Stimulated activated CD4-positive, alpha-beta T cell treated with anti-CD3 and anti-CD28 coated beads, Interleukin-15, amount 100 ng/mL, for 1 hour (primary cell): ENCODE measurements at regions not wholly inside any gene's neighbourhood (a gene's known extent, or its start where the extent isn't known, plus 50 kb on each side); places are given as distances from the start of the nearest gene placed in this dataset.

ENCODE experiments used
- DNase-seq, 2 donors: peaks; one replicate each; pipeline ENCODE4 v3.0.0-alpha.2; 2020; ENCODE audit warnings: low read depth in 1 of 2, low spot score in 1 of 2

DNA sequence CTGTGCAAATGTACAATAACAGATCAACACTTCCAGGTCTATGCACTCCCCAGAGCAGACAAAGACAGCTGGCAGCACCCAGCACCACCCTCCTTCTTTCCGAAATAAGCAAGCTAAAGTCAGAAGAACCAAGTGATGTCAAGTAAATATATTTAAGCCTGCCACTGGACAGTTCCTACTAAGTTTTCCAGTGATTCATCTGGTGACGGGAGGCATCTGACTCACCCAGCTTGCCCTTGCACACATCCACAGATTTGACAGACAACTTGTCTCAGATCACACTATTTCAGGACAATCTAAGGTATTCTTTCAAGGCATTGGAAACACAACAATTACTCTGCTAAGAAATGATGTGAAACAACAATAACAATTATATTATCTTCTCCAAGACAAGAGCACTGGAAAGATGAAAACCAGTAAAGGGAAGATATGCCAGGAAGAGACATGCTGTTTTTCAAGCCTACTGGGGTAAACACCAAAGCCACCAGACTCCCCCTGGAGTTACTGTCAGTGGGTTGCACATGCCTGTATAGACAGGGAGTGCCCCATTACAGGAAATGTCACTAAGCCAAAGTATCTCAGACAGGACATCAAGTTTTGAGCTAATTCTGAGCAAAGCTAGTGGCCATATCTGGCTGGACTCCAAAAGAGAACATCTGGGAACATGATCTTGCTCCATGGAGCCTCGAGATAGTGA is 287.9 kb upstream of the KLHL29 start:
- no peak for DNase-seq

DNA sequence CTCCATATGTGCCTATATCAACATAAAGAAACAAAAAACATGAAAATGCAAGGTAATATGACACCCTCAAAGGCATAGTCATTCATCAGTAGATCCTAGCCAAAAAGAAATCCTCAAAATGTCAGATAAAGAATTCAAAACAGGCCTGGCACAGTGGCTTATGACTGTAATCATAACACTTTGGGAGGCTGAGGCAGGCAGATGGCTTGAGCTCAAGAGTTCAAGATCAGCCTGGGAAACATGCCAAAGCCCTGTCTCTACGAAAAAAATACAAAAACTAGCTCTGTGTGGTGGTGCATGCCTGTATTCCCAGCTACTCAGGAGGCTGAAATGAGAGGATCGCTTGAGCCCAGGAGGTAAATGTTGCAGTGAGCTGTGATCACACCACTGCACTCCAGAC is 284.6 kb upstream of the KLHL29 start:
- DNase-seq, result no peak

DNA sequence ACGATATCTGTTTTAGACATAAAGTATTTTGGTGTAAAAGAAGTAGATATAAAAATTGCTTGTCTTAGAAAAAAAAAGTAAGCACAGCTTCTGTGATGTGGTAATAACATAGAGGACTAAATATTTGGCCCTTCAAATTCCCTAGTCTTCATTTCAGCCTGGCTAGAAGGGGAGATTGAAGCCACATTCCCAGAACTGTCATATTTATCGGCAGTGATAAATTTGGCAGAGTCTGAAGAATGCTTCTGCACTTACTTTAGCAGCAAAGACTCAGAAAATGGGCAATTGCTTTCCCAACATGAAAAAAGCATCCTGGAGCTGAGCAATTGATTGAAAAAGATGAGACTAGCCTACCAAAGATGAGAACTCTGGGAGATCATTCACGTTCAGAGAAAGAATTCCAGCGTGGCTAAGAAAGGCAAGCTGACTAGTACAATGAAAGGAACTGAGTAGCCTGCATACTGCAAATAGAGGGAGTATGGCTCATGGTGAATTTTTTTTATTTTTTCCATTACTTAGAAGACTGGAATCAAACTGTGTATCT is 278.7 kb upstream of the KLHL29 start:
- DNase-seq, result no peak

DNA sequence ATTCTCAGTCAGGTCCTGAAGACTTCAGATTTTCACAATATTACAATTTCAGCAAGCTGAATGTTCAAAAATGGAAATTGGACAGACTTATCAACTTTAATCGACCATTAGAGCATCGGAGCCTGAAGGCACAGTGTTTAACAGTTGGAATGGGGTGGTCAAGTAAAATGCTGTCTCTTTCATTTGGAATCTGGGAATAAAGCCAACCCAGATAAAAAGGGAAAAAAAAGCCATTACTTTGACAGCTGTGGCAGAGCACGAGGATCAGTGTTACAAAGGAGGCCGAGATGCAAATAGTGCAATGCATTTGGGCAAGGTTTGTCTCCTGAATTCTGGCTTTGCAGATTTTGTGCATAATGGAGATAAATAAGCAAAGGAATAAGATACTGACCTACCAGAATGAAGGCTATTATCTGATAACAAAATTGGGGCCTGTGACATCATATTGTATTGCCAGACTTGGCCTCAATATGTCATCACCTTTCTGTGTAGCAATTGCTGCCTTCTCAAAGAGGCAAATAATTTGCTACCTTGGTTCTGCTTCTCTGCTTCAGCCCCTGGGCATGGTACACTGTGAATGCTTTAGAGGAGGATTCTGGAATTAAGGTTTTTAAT is 277.5 kb upstream of the KLHL29 start:
- DNase-seq, result no peak

DNA sequence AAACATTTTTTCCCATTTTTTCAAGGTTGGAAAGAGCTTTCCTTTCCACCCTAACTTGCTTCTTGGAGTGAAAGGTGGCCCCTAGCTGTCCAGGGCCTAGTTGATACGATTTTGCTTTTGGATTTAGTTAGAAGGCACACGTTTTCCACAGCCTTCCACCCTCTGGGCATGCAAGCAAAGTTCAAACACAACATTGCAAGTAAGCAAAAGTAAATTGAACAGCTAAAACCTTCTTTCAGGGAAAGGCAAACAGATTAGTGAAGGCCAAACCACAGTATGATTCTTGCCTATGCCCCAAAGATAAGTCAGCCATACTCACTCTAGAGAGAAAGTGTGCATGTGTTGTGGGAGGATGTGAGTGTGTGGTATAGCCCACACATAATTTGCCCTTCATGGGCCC is 273.7 kb upstream of the KLHL29 start:
- no peak for DNase-seq

DNA sequence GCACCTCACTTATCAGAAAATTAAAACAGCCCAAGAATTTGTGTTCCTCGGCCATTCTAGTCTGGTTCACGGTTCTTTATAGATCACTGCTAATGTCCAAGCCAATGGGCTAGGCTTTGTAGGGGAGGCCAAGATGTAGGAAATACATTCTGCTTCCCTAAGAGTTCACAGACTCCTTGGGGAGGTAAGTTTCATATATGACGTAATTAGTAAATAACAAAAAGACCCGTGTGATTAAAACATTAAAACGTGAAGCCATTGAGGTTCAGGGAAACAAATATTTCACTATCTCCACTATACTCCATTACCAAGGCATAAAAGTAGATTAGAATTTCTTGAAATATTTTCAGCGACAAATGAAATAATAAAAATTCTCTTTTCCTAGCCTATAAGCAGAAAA is 272.5 kb upstream of the KLHL29 start:
- no peak for DNase-seq

DNA sequence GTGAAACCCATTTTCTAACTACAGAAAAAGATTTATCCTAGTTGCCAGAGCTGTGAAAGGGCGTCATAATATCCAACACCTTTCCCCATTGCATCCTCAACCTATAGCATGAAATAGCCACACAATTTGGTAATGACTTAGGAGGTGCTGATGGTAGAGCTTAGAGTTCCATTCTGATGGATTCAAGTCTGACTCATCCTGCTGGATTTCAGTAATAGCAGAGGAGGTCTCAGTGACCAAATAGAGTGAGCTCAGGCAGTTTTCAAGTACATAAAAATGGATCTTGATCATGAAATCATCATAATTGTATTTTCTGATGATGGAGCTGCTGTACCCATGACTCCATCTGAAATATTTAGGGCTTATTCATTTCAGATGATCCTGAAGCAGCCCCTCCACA is 270.7 kb upstream of the KLHL29 start:
- DNase-seq, result no peak

DNA sequence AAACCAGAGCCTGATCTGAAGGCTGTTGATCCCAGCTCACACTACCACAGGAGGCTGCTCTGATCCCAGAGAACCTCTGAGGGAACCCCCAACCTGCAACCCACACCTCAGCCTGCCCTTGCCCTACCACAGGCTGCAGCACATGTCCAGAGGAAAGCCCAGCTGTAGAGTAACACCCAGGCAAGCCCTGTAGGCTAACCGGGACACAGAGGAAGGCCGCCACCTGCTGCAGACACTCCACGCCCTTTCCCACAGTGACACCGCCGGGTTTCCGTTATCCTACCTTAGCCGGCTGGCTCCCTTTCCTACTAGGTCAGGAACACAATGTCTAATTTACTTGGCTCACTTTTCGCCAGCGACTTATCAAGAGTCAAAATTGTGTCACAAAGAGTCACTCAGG is 266.7 kb upstream of the KLHL29 start:
- DNase-seq, result no peak

DNA sequence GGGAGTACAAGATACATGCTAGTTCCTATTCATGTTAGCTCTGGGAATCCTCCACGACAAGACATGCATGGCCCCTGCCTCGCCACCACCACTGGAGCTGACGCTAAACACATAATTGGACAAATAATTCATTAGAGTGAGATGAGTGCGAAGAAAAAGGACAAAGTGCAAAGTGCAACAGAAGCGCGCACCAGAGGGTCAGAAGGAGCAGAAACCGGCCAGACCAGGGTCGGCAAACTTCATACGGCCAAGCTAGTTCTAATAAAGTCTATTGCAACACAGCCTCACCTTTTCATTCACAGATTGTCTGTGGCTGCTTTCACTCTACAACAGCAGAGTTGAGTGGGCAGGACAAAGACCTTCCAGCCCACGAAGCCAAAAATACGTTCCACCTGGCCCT is 266.1 kb upstream of the KLHL29 start:
- no peak for DNase-seq

DNA sequence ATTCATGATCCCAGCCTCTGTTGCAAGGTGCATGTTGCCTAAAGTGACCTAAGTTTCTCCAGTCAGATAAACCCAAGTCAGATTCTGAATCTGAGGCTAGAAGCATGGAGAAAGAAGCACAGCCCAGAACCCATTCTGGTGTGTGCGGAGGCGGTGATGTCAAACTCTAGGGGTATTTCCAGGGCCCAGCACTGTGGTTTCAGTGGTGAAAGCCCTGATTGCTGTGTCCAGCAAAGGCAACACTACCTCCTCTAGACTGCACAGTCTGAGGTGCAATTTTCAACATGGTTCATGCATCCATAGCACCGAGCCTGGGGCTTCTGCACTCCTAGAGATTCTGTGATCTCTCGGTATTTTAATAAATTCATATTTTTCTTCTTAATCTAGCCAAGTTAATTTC is 264.8 kb upstream of the KLHL29 start:
- no peak for DNase-seq

DNA sequence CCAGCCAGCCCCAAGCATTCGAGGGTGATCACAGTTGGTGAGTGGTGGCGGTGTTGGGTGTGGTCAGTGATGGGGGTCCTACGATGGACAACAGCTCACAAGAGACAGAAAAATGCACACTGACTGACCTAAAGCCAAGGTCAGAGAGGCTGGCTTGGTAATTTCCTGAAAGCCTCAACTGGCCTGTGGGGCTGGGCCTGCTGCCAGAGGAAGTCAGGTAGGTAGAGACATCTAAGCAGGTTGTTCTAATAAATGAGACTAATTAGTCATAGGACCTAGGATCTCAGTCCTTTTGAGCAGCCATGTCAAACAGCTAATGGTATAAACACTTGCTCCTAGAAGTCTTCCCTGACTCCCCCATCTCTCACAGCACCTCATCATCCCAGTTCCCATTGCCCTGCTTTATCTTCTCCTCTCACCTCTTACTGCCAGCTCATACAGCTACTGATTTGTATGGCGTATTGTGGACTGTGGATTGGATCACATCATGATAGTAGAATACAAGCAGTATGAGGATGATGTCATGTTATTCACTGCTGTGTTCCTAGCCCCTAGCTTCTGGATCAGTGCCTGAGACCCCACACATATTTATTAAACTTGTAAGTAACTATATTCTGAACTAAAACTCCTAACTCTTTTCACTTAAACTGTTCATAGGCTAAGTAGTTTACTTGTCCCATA is 262.9 kb upstream of the KLHL29 start:
- no peak for DNase-seq

DNA sequence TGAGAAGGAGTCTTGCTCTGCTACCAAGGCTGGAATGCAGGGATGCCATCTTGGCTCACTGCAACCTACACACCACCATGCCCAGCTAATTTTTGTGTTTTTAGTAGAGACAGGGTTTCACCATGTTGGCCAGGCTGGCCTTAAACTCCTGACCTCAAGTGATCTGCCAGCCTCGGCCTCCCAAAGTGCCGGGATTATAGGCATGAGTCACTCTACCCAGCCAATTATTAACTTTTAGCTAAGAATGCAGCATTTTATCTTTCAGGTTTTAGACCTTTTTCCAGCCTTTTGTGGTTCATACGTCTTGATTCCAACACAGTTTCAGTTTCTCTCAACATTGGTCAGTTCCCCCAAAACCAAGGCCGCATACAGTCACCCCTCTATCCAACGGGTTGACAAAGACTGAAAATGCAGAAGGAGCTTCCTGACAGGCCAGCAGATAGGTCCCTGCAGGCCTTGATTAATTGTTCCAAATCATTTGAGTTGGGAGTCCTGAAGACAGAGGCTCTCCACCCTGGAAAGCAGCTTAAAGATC is 262.2 kb upstream of the KLHL29 start:
- DNase-seq, result no peak

DNA sequence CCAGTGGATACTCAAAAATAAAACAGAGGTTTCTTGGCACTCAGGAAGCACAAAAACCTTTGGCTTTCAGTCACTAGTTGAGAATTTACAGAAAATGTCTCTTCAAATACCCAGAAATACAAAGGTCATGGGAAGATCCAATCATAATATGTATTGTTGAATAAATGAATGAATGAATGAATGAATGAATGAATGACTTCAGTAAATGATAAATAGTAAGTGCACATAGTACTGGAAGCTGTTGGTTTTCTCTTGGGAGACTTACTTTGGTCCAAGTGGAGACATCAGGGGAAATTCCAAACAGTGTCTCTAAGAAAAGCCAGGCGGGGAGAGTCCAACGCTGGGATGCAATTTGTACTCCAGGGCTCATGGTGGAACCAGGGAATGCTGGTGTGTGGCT is 261.3 kb upstream of the KLHL29 start:
- DNase-seq, result no peak

DNA sequence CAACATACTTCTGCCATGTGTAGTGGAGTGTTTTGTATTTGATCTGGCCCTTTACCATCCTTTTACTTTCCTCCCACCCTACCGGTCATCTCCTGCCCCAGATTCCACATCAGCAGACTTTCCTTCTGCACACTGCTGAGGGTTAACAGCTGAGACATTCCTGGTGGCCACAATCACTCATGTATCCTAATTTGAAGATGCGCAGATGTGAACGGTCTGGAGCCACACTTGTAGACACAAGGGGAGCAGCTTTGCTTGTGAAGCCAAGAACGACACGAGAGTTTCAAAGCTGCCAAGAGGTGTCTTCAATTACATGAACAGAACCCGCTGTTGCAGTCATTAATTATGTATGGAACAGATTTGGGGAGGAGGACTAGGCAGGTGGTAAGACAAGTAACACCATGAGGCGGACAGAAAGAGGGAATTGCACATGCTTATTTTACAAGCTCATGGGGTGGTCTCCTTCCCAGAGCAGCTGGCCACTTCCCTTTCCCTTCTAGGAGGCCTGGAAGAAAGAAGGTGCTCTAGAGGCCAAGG is 260.7 kb upstream of the KLHL29 start:
- DNase-seq, result no peak

DNA sequence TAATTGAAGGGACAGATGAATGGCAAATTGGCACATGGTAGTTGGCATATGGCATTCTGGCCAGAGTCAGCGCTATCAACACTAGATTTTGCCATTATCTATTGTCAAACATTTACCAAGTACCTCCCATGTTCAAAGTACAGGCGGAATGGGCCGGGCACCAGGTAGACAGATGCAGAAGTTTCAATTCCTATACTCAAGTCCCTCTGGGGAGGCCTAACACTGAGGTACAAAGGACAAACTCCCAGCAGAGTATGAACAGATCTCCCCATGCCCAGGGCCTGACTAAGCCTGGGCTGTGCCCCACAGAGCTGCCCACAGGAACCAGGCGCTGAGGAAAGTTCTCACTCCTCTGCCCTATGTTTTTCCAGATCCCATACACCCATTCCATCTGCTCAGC is 257.5 kb upstream of the KLHL29 start:
- no peak for DNase-seq

DNA sequence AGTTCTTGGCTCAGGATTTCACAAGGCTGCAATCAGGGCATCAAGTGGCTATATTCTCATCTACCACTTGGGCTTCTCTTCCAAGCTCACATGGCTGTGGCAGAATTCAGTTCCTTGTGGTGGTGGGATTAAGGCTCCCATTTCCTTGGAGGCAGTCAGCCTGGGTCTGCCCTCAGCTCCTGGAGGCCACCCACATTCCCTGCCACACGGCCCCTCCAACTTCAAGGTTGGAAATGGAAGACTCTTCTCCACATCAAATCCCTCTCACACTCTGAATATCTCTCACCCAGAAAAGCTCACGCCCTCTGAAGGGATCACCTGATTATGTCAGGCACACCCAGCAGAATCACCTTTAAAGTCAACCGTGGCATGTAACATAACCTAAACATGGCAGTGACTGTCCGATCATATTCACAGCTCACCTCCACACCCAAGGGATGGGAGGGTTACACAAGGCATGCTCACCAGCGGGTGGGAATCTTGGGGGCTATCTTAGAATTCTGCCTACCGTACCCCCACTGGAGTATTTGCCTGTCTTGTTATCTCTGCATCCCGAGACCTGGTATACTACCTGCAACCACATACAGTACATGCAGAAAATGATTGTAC is 256.2 kb upstream of the KLHL29 start:
- no peak for DNase-seq

DNA sequence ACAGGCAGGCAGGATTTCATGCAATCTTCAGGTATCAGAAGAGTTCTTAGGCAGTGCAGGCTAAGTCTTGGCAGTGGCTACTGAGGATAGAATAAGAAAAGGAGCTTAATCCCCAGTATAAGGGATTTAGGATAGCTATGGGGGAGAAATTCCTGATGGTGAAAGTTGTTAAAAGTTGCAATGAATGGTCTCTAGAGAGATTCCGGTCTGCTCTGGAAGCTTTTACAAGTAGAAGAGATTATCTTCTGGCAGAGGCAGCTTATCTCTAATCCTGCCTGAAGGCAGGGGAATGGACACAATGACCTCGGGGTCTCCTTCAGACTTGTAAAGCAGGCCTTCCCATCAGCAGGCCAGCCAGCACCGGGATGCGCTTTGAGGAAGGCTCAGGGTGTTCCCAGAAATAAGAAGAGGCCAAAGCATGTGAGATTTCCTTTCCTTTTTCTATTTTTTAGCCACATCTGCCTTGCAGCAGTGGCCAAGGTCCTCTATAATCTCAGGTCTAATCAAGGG is 253.9 kb upstream of the KLHL29 start:
- DNase-seq, result no peak

DNA sequence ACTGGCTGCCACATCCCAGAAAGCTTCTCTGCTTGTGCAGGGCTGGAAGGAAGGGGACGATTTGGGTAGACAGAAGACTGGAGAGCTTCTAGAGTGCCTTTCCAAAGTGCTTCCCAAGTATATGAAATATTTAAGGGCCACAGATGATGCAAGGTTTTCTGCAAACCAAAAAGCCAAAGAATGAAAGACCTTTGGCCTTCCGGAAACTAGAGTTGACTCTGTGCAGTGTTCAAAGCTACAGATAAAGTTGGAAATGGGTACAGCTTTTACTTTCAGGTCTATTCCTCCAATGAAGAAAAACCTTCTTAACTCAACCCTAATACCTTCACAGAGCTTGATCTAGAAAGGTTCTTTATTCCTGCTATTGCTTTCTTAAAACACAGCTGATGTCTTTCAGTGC is 253.0 kb upstream of the KLHL29 start:
- DNase-seq, result no peak

DNA sequence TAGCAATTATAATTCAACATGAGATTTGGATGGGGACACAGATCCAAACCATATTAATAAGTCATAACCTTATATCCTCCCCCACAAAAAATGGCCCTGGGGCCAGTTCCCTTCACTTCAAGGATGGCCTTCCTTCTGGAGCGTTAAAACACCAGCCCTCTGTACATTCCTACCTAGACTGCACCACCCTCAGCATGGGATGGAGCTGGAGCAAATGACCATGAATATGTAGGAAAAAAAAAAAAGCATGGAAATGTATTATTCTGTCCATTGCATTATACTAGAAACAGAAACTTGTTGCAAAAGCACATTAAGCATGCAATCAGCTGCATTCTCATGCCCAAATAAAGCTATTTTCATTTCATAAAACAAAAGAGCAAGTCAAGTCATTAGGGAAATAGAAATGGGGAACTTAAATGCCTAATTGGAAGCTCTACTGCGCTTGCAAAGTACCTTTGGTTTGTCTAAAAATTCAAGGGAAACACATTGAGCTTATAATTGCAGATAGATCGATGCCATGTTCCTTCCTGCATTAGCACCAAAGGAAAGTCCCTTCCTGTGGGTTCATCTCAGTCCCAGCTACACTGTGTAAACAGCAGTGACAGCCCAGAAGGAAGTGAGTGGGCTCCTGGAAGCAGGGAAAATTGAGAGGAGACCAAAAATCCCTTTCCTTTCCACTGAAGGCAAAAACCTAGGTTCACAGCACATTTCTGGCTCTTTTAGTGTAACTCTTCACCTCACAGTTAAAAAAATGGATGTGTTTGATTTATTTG is 252.0 kb upstream of the KLHL29 start:
- no peak for DNase-seq

DNA sequence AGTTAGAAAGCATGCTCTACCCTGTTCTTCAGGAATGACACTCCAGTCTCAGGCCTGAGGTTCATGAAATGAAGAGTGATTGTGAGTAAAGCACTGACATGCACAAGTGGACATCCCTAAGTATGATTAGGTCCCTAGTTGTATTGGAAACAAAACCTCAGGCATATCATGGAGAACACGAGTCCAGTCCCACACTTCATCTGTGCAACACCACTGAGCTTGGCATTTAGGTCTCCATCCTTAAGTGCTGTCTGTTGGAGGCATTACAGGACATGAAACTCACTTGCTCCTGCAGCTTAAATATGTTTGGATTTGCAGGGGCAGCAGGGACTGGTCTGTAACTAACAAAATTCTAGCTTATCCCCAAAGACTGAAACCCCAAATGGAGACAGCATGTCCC is 250.3 kb upstream of the KLHL29 start:
- DNase-seq, result no peak
